ENCODE measurements at regions not wholly inside any gene's neighbourhood (a gene's known extent, or its start where the extent isn't known, plus 50 kb on each side); places are given as distances from the start of the nearest gene placed in this dataset.
"Not testable (repeated sequence)": the region's sequence is repeated elsewhere in the genome, so short reads cannot be mapped to it uniquely, and the experiment has no call there.

DNA sequence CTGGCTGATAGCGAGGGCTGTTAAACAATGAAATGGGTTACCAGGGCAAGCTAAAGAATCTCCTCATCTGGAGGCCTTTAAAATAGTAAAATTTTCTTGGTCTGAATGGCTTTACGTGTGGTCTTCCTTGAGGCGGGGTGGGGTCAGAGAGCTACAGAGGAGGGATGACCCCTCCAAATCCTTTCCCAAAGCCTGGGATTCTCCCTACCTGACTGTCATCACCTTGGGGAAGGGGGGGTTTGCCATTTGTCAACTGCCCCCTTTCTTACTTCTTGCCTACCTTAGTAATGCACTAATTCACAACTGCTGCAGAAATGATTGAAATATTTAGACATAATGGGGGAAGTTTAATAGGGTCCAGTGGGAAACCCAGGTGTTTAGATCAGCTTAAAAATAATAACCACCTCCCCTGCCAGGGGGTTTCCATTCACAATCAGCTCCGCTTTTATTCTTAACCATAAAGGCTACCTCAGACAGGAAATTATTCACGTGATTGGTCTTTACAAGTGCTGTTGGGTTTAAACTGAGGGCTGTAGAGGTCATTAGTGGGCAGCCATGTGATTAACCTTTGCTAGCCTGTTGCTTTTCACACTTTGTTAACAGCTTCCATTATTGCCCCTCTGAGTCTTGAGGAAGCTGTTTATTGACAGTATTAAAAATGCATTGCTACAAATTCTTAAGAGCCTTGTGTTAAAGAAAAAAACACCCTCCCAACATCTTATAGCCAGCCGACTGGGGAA, 276.5 kb upstream of the ATP11B start:
- Mint-ChIP-seq H3K27me3 (peaks cover 2% of the 10 kb centered on the region), H3K27ac (no peak overlapping the region), H3K4me1 (ENCODE audit: low read depth) (peaks cover 3% of the 10 kb centered on the region), H3K4me3 (ENCODE audit: low read depth) (no peak overlapping the region), H3K36me3 (ENCODE audit: insufficient read depth) (no peaks in the 10 kb centered on the region), H3K9me3 (ENCODE audit: low read depth) (no peaks in the 10 kb centered on the region)
- TF ChIP-seq, protein P1, sequence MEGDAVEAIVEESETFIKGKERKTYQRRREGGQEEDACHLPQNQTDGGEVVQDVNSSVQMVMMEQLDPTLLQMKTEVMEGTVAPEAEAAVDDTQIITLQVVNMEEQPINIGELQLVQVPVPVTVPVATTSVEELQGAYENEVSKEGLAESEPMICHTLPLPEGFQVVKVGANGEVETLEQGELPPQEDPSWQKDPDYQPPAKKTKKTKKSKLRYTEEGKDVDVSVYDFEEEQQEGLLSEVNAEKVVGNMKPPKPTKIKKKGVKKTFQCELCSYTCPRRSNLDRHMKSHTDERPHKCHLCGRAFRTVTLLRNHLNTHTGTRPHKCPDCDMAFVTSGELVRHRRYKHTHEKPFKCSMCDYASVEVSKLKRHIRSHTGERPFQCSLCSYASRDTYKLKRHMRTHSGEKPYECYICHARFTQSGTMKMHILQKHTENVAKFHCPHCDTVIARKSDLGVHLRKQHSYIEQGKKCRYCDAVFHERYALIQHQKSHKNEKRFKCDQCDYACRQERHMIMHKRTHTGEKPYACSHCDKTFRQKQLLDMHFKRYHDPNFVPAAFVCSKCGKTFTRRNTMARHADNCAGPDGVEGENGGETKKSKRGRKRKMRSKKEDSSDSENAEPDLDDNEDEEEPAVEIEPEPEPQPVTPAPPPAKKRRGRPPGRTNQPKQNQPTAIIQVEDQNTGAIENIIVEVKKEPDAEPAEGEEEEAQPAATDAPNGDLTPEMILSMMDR (IDR thresholded peaks at IDR 0.05; ENCODE audit: unreplicated experiment): no peak
- DNase-seq (ENCODE audit: low spot score, unreplicated experiment): no peak

DNA sequence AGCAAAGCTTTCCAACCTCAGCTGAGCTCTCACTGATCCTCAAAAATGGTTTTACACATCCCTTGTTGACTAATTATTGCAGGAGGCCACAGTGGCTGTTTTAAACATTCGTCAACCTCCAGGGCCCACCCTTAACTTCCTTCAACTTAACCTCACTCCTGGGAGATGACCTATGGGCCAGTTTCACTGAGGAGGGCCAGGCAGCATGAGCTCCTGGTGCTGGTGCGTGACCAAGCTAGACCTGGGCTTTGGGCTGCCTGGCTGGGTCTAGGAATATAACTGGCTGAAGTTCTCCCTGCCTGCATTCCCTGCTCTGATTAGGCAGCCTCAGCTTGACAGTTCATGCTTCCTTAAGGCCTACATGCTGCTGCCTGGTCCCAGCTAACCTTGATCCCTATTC, 273.7 kb upstream of the ATP11B start:
- H3K4me3 Mint-ChIP-seq (ENCODE audit: low read depth): no peak overlapping the region
- peaks cover 3% of the 10 kb centered on the region for H3K4me1 Mint-ChIP-seq (ENCODE audit: low read depth)
- H3K9me3 Mint-ChIP-seq (ENCODE audit: low read depth): no peaks in the 10 kb centered on the region
- TF ChIP-seq, protein P1 (IDR thresholded peaks at IDR 0.05; ENCODE audit: unreplicated experiment): no peak
- no peak overlapping the region for H3K27ac Mint-ChIP-seq
- no peak for DNase-seq (ENCODE audit: low spot score, unreplicated experiment)
- no peaks in the 10 kb centered on the region for H3K27me3 Mint-ChIP-seq
- no peaks in the 10 kb centered on the region for H3K36me3 Mint-ChIP-seq (ENCODE audit: insufficient read depth)

DNA sequence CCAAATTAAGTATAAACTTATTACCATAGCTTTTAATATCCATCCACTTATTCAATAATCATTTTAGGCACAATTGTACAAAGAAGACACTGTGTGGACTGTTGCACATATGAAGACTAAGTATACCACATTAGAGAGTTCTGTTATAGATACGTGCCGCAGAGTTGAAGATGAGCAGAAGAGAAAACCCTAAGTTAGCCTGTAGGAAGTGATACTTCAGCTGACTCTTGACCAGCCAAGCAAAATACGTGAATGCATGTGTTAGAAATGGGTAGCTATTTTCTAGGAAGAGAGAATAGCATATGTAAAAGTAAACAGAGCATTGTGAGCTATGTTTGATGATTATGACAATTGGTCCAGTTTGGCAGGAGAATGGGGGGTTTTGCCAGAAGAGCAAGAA, 272.0 kb upstream of the ATP11B start:
- H3K36me3 Mint-ChIP-seq (ENCODE audit: insufficient read depth): no peaks in the 10 kb centered on the region
- H3K27me3 Mint-ChIP-seq: no peaks in the 10 kb centered on the region
- DNase-seq (ENCODE audit: low spot score, unreplicated experiment): no peak
- TF ChIP-seq, protein P1 (IDR thresholded peaks at IDR 0.05; ENCODE audit: unreplicated experiment): no peak
- H3K4me3 Mint-ChIP-seq (ENCODE audit: low read depth): no peak overlapping the region
- no peak overlapping the region for H3K27ac Mint-ChIP-seq
- H3K4me1 Mint-ChIP-seq (ENCODE audit: low read depth): peaks cover 11% of the 10 kb centered on the region
- no peaks in the 10 kb centered on the region for H3K9me3 Mint-ChIP-seq (ENCODE audit: low read depth)

DNA sequence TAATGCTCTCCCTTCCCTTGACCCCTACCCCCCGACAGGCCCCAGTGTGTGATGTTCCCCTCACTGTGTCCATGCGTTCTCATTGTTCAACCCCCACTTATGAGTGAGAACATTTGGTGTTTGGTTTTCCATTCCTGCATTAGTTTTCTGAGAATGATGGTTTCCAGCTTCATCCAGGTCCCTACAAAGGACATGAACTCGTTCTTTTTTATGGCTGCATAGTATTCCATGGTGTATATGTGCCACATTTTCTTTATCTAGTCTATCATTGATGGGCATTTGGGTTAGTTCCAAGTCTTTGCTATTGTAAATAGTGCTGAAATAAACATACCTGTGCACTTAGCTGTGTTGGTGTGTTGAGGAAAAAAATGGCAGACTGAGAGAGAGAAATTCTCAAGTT, 269.9 kb upstream of the ATP11B start:
- not testable (repeated sequence) for H3K27me3 Mint-ChIP-seq; H3K4me3 Mint-ChIP-seq (ENCODE audit: low read depth); H3K9me3 Mint-ChIP-seq (ENCODE audit: low read depth); H3K36me3 Mint-ChIP-seq (ENCODE audit: insufficient read depth); H3K27ac Mint-ChIP-seq; DNase-seq (ENCODE audit: low spot score, unreplicated experiment)
- H3K4me1 Mint-ChIP-seq (ENCODE audit: low read depth): peaks cover 21% of the 10 kb centered on the region

DNA sequence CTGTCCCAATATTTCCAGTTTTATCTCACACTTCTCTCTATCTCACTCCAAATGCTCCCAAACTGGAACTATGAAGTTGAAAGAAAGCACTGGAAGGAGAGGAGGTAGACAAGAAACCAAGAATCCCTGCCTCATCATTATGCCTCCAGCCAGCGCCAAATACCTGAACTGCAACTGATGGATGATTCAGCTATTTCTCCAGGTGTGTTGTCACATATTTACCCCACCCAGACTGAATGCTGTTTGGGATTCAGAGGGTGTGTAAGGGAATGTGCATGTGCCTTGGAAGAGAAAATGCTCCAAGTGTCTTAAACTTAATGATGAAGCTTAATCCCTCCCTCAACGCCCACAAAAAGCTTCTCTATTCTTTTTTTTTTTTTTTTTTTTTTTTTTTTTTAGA, 269.5 kb upstream of the ATP11B start:
- H3K27me3 Mint-ChIP-seq: no peaks in the 10 kb centered on the region
- peaks cover 21% of the 10 kb centered on the region for H3K4me1 Mint-ChIP-seq (ENCODE audit: low read depth)
- no peak overlapping the region for H3K27ac Mint-ChIP-seq
- no peaks in the 10 kb centered on the region for H3K36me3 Mint-ChIP-seq (ENCODE audit: insufficient read depth)
- no peak overlapping the region for H3K4me3 Mint-ChIP-seq (ENCODE audit: low read depth)
- TF ChIP-seq, protein P1 (IDR thresholded peaks at IDR 0.05; ENCODE audit: unreplicated experiment): no peak
- no peaks in the 10 kb centered on the region for H3K9me3 Mint-ChIP-seq (ENCODE audit: low read depth)
- DNase-seq (ENCODE audit: low spot score, unreplicated experiment): no peak

DNA sequence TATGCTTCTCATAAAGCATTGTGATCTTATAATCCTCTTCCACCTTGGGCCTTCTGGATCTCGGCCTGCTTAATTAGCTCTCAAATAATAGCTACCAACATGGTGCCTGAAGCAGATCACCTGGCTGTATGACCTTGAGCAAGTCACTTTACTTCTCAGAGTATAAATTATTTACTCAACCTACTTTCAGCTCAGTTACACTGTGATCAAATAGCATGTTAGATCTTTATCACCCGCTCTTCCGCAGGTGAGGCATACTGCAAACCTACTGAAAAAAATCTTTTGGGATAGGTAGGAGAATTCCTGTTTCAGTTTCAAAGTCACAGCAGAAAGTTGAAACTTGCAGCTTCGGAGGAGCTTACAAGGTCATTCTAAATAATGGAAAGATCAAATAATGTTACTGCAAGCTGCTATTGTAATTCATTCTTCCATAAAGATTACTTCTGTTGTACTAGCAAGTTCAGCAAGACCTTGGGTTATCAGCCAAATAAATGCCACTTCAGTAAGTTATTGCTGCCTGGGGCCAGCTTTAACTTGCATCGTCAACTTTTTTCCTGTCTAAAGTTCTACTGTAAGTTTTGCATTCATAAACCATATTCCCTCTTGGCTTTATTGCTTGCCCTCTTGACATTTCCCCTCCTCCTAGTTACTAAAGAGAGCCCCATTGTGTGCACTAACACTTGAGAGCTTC, 268.4 kb upstream of the ATP11B start:
- TF ChIP-seq, protein P1 (IDR thresholded peaks at IDR 0.05; ENCODE audit: unreplicated experiment): no peak
- Mint-ChIP-seq H3K36me3 (ENCODE audit: insufficient read depth) (no peaks in the 10 kb centered on the region), H3K4me3 (ENCODE audit: low read depth) (no peak overlapping the region), H3K9me3 (ENCODE audit: low read depth) (no peaks in the 10 kb centered on the region), H3K27ac (no peak overlapping the region), H3K27me3 (no peaks in the 10 kb centered on the region), H3K4me1 (ENCODE audit: low read depth) (peaks cover 21% of the 10 kb centered on the region)
- no peak for DNase-seq (ENCODE audit: low spot score, unreplicated experiment)

Data from progenitor cell of endocrine pancreas (in vitro differentiated cells).